ENCODE measurements at regions not wholly inside any gene's neighbourhood (a gene's known extent, or its start where the extent isn't known, plus 50 kb on each side); places are given as distances from the start of the nearest gene placed in this dataset.
"Not testable (repeated sequence)": the region's sequence is repeated elsewhere in the genome, so short reads cannot be mapped to it uniquely, and the experiment has no call there.

DNA sequence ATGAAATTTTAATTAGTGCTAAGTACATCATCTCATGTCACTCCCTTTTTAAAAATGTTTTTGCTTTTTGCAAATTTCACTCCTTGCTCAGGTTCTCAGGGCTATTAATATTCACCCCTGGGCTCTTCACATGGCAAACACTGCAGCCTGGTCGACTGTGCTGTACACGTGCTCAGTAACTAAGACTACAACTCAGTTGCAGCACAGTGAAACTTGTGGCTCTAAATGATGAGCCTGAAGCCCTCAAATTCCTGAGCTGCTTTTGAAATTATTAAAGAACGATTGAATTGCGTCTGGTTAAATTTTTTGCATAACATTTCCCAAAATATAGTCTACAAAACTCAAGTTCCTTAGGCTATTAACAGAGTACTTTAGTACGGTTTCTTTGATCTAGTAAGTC lies 159.3 kb upstream of the C2CD4B start:
- DNase-seq (ENCODE audit: low spot score): no peak
- TF ChIP-seq, protein P1, sequence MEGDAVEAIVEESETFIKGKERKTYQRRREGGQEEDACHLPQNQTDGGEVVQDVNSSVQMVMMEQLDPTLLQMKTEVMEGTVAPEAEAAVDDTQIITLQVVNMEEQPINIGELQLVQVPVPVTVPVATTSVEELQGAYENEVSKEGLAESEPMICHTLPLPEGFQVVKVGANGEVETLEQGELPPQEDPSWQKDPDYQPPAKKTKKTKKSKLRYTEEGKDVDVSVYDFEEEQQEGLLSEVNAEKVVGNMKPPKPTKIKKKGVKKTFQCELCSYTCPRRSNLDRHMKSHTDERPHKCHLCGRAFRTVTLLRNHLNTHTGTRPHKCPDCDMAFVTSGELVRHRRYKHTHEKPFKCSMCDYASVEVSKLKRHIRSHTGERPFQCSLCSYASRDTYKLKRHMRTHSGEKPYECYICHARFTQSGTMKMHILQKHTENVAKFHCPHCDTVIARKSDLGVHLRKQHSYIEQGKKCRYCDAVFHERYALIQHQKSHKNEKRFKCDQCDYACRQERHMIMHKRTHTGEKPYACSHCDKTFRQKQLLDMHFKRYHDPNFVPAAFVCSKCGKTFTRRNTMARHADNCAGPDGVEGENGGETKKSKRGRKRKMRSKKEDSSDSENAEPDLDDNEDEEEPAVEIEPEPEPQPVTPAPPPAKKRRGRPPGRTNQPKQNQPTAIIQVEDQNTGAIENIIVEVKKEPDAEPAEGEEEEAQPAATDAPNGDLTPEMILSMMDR (IDR thresholded peaks at IDR 0.05; ENCODE audit: extremely low read depth, missing control alignments): no peak

DNA sequence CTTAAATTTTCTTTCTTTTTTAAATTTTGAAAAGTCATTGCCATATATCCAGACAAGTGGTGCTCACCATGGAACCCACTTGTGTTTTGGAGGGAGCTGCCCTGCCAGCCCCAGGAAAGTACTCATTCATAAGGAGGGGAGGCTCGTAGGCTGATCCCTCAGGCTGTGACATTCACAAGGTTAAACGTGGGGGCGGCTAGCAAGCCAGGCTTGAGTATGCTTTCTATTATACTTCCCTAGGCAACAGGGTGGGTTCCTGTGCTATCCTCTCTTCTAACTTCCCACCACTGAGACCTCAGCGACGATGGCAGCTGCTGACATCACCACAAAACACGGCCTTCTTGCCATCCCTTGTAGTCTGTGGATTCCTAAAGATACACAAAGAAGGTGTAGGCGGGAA lies 160.5 kb upstream of the C2CD4B start:
- DNase-seq (ENCODE audit: low spot score): no peak
- TF ChIP-seq, protein P1 (IDR thresholded peaks at IDR 0.05; ENCODE audit: extremely low read depth, missing control alignments): no peak

DNA sequence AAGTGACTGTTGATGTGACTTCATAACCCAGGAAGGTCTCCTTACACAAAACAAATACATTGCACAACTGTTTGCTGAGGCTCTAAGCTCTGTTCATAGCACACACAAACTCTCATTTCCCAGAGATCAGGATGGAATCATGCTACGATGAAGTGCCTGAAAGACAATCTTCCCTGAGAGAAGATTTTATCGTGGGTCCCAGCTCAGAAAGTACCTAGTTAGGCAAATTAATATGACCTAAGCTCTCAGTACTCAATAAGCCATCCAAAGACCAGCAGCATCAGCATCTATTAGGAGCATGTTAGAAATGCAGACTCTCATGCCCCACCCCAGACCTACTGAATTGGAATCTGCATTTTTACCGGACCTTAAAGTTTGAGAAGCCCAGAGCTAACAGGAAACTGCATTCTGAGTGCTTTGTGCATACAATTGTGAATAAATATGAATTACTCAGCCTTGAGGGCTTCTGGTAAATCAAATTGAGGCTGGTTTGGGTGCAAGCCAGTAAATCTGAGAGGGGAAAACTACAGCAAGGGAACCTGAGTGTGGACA lies 161.5 kb upstream of the C2CD4B start:
- no peak for DNase-seq (ENCODE audit: low spot score)
- TF ChIP-seq, protein P1 (IDR thresholded peaks at IDR 0.05; ENCODE audit: extremely low read depth, missing control alignments): no peak

DNA sequence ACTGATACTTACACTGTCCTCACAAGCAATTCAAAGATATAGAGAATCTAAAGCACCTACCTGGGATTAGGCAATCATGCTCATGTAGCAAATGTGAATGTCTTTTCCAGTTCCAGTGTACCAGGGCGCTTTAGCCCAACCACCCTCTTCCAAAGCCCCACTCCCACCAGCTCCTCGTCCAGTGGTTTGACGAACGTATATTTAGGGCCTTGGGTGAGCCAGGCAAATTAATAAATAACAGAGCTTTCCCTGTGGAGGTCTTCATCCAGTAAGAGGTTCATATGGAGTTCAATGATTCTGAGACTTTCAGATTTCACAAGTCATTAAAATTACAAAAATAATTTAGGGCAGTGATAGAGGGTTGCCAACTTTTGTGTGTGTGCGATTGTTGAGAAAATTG lies 162.3 kb upstream of the C2CD4B start:
- TF ChIP-seq, protein P1 (IDR thresholded peaks at IDR 0.05; ENCODE audit: extremely low read depth, missing control alignments): no peak
- no peak for DNase-seq (ENCODE audit: low spot score)

DNA sequence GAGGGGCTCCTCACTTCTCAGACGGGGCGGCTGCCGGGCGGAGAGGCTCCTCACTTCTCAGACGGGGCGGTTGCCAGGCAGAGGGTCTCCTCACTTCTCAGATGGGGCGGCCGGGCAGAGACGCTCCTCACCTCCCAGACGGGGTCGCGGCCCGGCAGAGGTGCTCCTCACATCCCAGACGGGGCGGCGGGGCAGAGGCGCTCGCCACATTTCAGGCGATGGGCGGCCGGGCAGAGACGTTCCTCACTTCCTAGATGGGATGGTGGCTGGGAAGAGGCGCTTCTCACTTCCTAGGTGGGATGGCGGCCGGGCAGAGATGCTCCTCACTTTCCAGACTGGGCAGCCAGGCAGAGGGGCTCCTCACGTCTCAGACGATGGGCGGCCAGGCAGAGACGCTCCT lies 167.4 kb upstream of the C2CD4B start:
- DNase-seq (ENCODE audit: low spot score): not testable (repeated sequence)

DNA sequence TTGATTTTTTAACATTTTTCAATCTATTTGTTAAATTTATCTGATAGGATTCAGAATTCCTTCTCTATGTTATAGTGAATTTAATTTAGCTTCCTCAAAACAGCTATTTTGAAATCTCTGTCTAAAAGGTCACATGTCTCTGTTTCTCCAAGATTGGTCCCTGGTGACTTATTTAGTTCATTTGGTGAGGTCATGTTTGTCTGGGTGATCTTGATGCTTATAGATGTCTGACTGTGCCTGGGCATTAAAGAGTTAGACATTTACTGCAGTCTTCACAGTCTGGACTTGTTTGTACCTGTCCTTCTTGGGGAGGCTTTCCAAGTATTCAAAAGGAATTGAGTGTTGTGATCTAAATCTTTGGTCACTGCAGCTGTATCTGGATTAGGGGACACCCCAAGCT lies 169.5 kb upstream of the C2CD4B start:
- TF ChIP-seq, protein P1 (IDR thresholded peaks at IDR 0.05; ENCODE audit: extremely low read depth, missing control alignments): no peak
- DNase-seq (ENCODE audit: low spot score): no peak

DNA sequence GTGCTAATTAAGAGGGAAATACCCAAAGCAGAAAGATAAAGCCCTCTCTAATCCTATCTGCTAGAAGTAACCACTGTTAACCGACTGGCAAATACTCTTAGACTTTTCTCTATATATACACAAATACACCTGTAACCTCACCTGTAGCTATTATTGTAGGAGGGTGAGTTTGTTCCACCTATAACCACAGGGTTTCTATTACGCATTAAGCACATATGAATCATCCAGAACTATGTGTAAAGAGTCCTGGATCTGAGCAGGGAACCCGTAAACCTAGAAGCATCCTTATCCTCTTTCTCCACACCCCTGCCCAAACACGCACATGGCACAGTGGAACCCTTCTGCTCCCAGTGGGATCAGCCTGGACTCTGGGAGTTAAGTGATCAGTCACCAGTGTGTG lies 172.8 kb upstream of the C2CD4B start:
- DNase-seq (ENCODE audit: low spot score): no peak
- TF ChIP-seq, protein P1 (IDR thresholded peaks at IDR 0.05; ENCODE audit: extremely low read depth, missing control alignments): no peak

DNA sequence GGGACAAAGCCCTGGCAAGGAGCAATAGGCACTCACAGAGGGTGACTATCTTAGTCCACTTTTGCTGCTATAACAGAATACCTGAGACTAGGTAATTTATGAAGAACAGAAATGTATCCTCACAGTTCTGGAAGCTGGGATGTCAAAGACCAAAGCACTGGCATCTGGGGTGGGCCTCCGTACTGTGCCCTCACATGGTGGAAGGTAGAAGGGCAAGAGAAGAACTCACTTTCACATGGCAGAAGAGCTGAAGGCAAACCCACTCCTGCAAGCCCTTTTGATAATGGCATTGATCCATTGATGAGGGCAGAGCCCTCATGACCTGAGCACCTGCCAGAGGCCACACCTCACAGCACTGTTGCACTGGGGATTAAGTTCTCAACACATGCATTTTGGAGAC lies 173.4 kb upstream of the C2CD4B start:
- DNase-seq (ENCODE audit: low spot score): no peak
- TF ChIP-seq, protein P1 (IDR thresholded peaks at IDR 0.05; ENCODE audit: extremely low read depth, missing control alignments): no peak
